Mesendoderm (in vitro differentiated cells): ENCODE measurements at regions not wholly inside any gene's neighbourhood (a gene's known extent, or its start where the extent isn't known, plus 50 kb on each side); places are given as distances from the start of the nearest gene placed in this dataset.

Experiments used
- DNase-seq: peaks from one replicate; pipeline ENCODE4 v3.0.0; 2013
- H2AK5ac ChIP-seq: 2 replicates; pipeline ENCODE4 v1.6.1; 2013; ENCODE audit warnings: low read length, inconsistent platforms
- H2BK120ac ChIP-seq: 2 replicates; pipeline ENCODE4 v1.6.1; 2013; ENCODE audit warnings: low read depth, mild to moderate bottlenecking, low read length, moderate library complexity, mixed read lengths
- H2BK15ac ChIP-seq: replicated peaks from 2 replicates; pipeline ENCODE4 v1.6.1; 2013; ENCODE audit warnings: low read depth, mild to moderate bottlenecking, moderate library complexity
- H2BK5ac ChIP-seq: 2 replicates; pipeline ENCODE4 v1.6.1; 2013; ENCODE audit warnings: low read length, inconsistent platforms
- H3K18ac ChIP-seq: 2 replicates; pipeline ENCODE4 v1.6.1; 2013; ENCODE audit warnings: mild to moderate bottlenecking, low read length, mixed read lengths
- H3K23ac ChIP-seq: one replicate; pipeline ENCODE4 v1.6.1; 2013; ENCODE audit warnings: low read length
- H3K27ac ChIP-seq: 2 replicates; pipeline ENCODE4 v1.5.1; 2013; ENCODE audit warnings: low read depth, mild to moderate bottlenecking, inconsistent platforms, low read length, moderate library complexity
- H3K27me3 ChIP-seq: 2 replicates; pipeline ENCODE4 v1.6.1; 2013; ENCODE audit warnings: low read length, control low read depth, mild to moderate bottlenecking, inconsistent platforms; ENCODE audit not compliant: insufficient read depth, poor library complexity
- H3K36me3 ChIP-seq: 2 replicates; pipeline ENCODE4 v1.6.1; 2013; ENCODE audit warnings: low read length, inconsistent platforms; ENCODE audit not compliant: control insufficient read depth, insufficient read depth
- H3K4ac ChIP-seq: one replicate; pipeline ENCODE4 v1.6.1; 2013; ENCODE audit warnings: low read depth, mild to moderate bottlenecking, low read length, moderate library complexity
- H3K4me1 ChIP-seq: 2 replicates; pipeline ENCODE4 v1.6.1; 2013; ENCODE audit warnings: low read depth, low read length, inconsistent platforms; ENCODE audit not compliant: control insufficient read depth
- H3K4me2 ChIP-seq: 2 replicates; pipeline ENCODE4 v1.6.1; 2013; ENCODE audit warnings: low read length
- H3K4me3 ChIP-seq: 2 replicates; pipeline ENCODE4 v1.5.1; 2013; ENCODE audit warnings: mild to moderate bottlenecking, low read length
- H3K56ac ChIP-seq: one replicate; pipeline ENCODE4 v1.6.1; 2013; ENCODE audit warnings: low read length
- H3K79me1 ChIP-seq: 2 replicates; pipeline ENCODE4 v1.6.1; 2013; ENCODE audit warnings: low read length, inconsistent platforms
- H3K79me2 ChIP-seq: 2 replicates; pipeline ENCODE4 v1.6.1; 2013; ENCODE audit warnings: mild to moderate bottlenecking, low read length; ENCODE audit not compliant: control insufficient read depth, insufficient read depth
- H3K9ac ChIP-seq: 2 replicates; pipeline ENCODE4 v1.6.1; 2013; ENCODE audit warnings: low read length, inconsistent platforms
- H4K5ac ChIP-seq: one replicate; pipeline ENCODE4 v1.6.1; 2013; ENCODE audit warnings: low read length
- H4K8ac ChIP-seq: one replicate; pipeline ENCODE4 v1.6.1; 2013; ENCODE audit warnings: low read depth, mild to moderate bottlenecking, control low read depth, low read length, moderate library complexity
- WGBS: extraction: QIAGEN DNeasy Blood & Tissue Kit; methylation state at CpG from one replicate; pipeline ENCODE4 v1.1.7; 2013; ENCODE audit warnings: low lambda C conversion rate, missing lambda C conversion rate; ENCODE audit not compliant: insufficient coverage; ENCODE audit errors: extremely low coverage; 5-methylcytosine and 5-hydroxymethylcytosine counted together

DNA sequence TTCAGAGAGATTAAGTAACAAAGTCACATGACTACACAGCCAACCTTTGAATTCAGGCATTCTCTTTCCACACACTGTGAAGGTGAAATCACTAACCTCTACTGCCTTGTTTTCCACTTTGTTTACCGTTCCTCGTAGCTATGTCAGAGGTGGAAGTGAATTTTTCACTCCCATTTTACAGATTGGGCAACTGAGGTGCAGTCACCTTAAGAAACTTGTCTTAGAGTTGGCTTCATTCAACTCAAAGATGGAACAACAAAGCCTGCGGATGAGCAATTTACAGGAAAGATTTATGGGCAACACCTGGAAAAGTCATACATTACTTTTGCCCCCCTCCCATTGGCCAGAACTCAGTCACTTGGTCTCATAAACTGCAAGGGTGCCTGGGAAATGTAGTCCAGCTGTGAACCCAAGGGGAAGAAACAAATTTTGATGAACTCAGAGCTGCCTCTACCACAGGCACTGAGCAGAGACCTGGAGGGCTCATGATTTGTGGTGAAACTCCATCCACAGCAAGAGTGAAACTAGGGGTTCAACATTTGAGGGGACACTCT lies 784.6 kb upstream of the EEF2KMT start:
- no peaks in the 10 kb centered on the region for H3K79me1 ChIP-seq
- no peak overlapping the region for H2BK5ac ChIP-seq
- no peaks in the 10 kb centered on the region for H3K79me2 ChIP-seq
- H4K8ac ChIP-seq: no peak overlapping the region
- no peak overlapping the region for H4K5ac ChIP-seq
- no peaks in the 10 kb centered on the region for H3K4me1 ChIP-seq
- H3K9ac ChIP-seq: no peak overlapping the region
- peak; percentile 32 for DNase-seq
- no peak overlapping the region for H2BK15ac ChIP-seq
- H3K4ac ChIP-seq: no peak overlapping the region
- H3K27me3 ChIP-seq: no peaks in the 10 kb centered on the region
- H3K18ac ChIP-seq: no peak overlapping the region
- no peak overlapping the region for H3K27ac ChIP-seq
- no peak overlapping the region for H3K4me3 ChIP-seq
- no CpG with 5 or more reads among the region's 3 CpGs for WGBS
- no peak overlapping the region for H3K4me2 ChIP-seq
- no peaks in the 10 kb centered on the region for H3K36me3 ChIP-seq
- H3K56ac ChIP-seq: no peak overlapping the region
- H2BK120ac ChIP-seq: no peak overlapping the region
- no peak overlapping the region for H3K23ac ChIP-seq
- no peak overlapping the region for H2AK5ac ChIP-seq

DNA sequence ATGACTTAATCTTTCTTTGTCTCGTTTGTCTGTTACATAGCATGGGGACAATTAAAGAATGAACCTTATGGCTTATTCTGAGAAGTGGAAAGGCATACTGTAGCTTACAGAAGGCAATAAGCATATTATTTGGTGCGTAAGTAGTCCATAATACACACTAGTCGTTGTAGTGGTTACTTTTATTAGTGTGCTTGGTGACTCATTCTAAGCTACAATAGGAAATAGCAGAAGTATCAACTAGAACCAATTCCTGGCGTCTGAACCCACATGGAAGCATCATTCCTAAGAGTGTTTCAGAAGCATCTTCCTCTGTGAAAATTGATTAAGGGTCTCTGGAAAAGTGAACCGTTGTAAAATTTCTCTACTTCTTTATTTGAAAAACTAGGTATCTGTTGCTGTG lies 777.8 kb upstream of the EEF2KMT start:
- Histone ChIP-seq H4K8ac (no peak overlapping the region), H3K79me1 (no peaks in the 10 kb centered on the region), H3K79me2 (no peaks in the 10 kb centered on the region), H3K36me3 (no peaks in the 10 kb centered on the region), H3K4me2 (no peak overlapping the region), H3K27ac (no peak overlapping the region), H3K4ac (no peak overlapping the region), H3K4me3 (no peak overlapping the region), H3K9ac (no peak overlapping the region), H2BK120ac (no peak overlapping the region), H3K56ac (no peak overlapping the region), H3K27me3 (no peaks in the 10 kb centered on the region), H4K5ac (no peak overlapping the region), H3K4me1 (peaks cover 4% of the 10 kb centered on the region), H3K23ac (no peak overlapping the region), H2BK15ac (no peak overlapping the region), H2AK5ac (no peak overlapping the region), H2BK5ac (no peak overlapping the region), H3K18ac (no peak overlapping the region)
- WGBS: no CpG with 5 or more reads among the region's 5 CpGs
- DNase-seq: no peak

DNA sequence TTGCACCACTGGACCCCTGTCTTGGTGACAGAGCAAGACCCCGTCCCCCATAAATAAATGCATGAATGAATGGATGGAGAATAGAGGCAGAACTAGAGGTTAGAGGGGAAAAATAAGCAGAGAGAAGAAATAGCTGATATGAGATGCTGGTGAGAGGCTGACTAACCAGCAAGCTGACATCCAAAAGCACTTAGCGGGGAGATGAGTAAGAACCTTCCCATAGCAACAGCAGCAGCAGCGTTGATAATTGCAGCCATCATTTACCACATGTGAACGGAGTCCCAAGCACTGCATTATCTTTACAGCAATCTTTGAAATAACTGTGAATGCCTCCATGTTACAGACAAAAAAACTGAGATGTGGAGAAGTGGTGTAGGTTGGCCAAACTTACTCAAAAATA lies 777.3 kb upstream of the EEF2KMT start:
- no peak overlapping the region for H4K8ac ChIP-seq
- no peak overlapping the region for H2BK120ac ChIP-seq
- WGBS: no CpG with 5 or more reads among the region's 4 CpGs
- H3K23ac ChIP-seq: no peak overlapping the region
- peaks cover 4% of the 10 kb centered on the region for H3K4me1 ChIP-seq
- H2BK15ac ChIP-seq: no peak overlapping the region
- no peaks in the 10 kb centered on the region for H3K79me2 ChIP-seq
- no peaks in the 10 kb centered on the region for H3K36me3 ChIP-seq
- no peak for DNase-seq
- H3K4ac ChIP-seq: no peak overlapping the region
- no peak overlapping the region for H3K4me3 ChIP-seq
- no peaks in the 10 kb centered on the region for H3K27me3 ChIP-seq
- H4K5ac ChIP-seq: no peak overlapping the region
- no peak overlapping the region for H3K4me2 ChIP-seq
- H3K27ac ChIP-seq: no peak overlapping the region
- H3K9ac ChIP-seq: no peak overlapping the region
- H3K79me1 ChIP-seq: no peaks in the 10 kb centered on the region
- H3K18ac ChIP-seq: no peak overlapping the region
- no peak overlapping the region for H3K56ac ChIP-seq
- no peak overlapping the region for H2AK5ac ChIP-seq
- no peak overlapping the region for H2BK5ac ChIP-seq

DNA sequence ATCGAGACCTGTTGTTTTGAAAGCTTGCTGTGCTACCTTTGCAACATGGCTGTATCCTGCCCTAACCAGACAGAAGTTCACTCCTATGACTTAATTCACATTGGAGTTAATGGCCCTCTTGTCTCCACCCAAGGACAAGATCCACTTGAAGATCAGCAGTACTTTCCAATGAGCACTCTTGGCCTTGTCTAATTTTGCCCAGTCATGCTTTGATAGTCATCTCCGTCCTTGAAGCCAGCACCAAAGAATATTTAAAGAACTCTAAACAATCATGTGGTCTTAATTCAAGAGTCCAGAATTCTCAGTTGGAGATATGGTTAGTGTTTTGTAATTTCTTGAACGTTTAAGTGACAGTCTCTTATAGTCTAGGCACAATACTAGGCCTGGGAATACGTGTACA lies 775.6 kb upstream of the EEF2KMT start:
- H3K4me1 ChIP-seq: peaks cover 4% of the 10 kb centered on the region
- DNase-seq: no peak
- H3K9ac ChIP-seq: no peak overlapping the region
- H4K8ac ChIP-seq: no peak overlapping the region
- no peak overlapping the region for H3K4me3 ChIP-seq
- no peak overlapping the region for H3K4me2 ChIP-seq
- H2BK120ac ChIP-seq: no peak overlapping the region
- no peak overlapping the region for H3K23ac ChIP-seq
- no peak overlapping the region for H3K56ac ChIP-seq
- H2AK5ac ChIP-seq: no peak overlapping the region
- no peaks in the 10 kb centered on the region for H3K36me3 ChIP-seq
- no peak overlapping the region for H3K4ac ChIP-seq
- H3K79me1 ChIP-seq: no peaks in the 10 kb centered on the region
- no peak overlapping the region for H4K5ac ChIP-seq
- H2BK15ac ChIP-seq: no peak overlapping the region
- no peaks in the 10 kb centered on the region for H3K27me3 ChIP-seq
- no peak overlapping the region for H3K27ac ChIP-seq
- H3K79me2 ChIP-seq: no peaks in the 10 kb centered on the region
- no peak overlapping the region for H3K18ac ChIP-seq
- no CpG with 5 or more reads among the region's 4 CpGs for WGBS
- H2BK5ac ChIP-seq: no peak overlapping the region

DNA sequence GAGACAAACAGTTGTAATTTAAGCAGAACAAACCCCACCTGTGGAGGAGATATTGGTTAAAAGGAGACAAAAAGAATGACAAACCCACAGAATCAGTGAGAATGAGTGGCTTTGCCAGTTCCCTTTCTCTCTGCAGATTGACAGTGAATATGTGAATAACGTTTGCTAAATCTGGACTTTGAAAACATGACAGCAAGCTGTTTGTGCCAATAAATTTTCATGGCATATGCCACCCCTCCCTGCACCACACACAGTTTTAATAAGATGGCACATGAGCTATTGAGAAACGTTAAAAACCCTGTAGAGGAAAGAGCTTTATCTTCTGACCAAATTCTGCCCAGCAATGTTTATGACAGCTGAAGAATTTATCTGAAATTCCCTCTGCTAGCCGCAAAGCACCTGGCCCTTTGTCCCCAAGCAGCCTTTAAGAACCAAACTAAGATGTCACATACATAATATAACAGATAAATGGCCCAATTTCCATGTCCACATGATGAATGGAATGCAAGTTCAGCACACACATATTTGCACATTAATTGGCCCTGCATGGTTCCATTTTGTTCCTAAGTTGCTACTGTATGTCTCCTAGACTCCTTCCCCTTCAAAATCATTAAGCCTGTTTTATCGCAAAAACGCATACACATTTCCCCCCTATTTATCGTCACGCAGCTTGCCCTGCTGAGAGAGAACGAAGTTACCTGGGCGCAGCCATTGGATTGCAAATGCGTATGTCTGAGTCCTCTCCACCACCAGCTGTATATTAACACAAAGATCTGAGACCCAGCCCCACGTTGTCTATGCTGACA lies 773.5 kb upstream of the EEF2KMT start:
- no peak for DNase-seq
- Histone ChIP-seq H3K9ac (no peak overlapping the region), H3K4me1 (peaks cover 4% of the 10 kb centered on the region), H3K4ac (no peak overlapping the region), H3K36me3 (no peaks in the 10 kb centered on the region), H3K56ac (no peak overlapping the region), H2BK120ac (no peak overlapping the region), H2AK5ac (no peak overlapping the region), H3K27me3 (no peaks in the 10 kb centered on the region), H3K79me1 (no peaks in the 10 kb centered on the region), H2BK5ac (no peak overlapping the region), H3K79me2 (no peaks in the 10 kb centered on the region), H3K4me2 (no peak overlapping the region), H3K23ac (no peak overlapping the region), H3K4me3 (no peak overlapping the region), H2BK15ac (no peak overlapping the region), H3K18ac (no peak overlapping the region), H3K27ac (no peak overlapping the region), H4K5ac (no peak overlapping the region), H4K8ac (no peak overlapping the region)
- WGBS: no CpG with 5 or more reads among the region's 11 CpGs

DNA sequence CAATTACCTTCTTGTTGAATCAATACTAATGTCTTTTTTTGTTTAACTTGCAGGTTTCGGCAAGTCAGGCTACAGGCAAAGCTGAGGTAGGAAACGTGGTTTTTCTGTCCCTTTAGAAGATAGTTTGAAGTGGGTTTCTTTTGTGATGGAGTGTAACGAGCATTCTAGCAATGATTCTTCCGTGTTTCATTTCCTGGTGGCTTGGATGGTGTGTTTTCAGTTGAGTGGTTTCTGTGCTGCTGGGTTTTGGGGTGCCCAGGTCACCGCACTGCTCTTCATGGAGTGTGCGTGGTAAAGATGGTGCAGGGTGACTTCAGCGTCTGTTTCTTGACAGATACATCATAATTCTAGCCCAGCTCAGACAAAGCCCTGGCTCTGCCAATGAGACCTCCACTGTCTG lies 769.7 kb upstream of the EEF2KMT start:
- WGBS: no CpG with 5 or more reads among the region's 7 CpGs
- DNase-seq: no peak
- no peak overlapping the region for H4K8ac ChIP-seq
- H3K4me3 ChIP-seq: no peak overlapping the region
- no peak overlapping the region for H3K56ac ChIP-seq
- H3K36me3 ChIP-seq: no peaks in the 10 kb centered on the region
- no peaks in the 10 kb centered on the region for H3K79me2 ChIP-seq
- no peak overlapping the region for H2BK5ac ChIP-seq
- H3K23ac ChIP-seq: no peak overlapping the region
- no peak overlapping the region for H2AK5ac ChIP-seq
- no peak overlapping the region for H2BK15ac ChIP-seq
- no peak overlapping the region for H3K18ac ChIP-seq
- H3K9ac ChIP-seq: no peak overlapping the region
- H3K79me1 ChIP-seq: no peaks in the 10 kb centered on the region
- H4K5ac ChIP-seq: no peak overlapping the region
- peaks cover 6% of the 10 kb centered on the region for H3K4me1 ChIP-seq
- H3K27ac ChIP-seq: no peak overlapping the region
- H2BK120ac ChIP-seq: no peak overlapping the region
- H3K4me2 ChIP-seq: no peak overlapping the region
- no peaks in the 10 kb centered on the region for H3K27me3 ChIP-seq
- H3K4ac ChIP-seq: no peak overlapping the region
